ENCODE measurements at regions not wholly inside any gene's neighbourhood (a gene's known extent, or its start where the extent isn't known, plus 50 kb on each side); places are given as distances from the start of the nearest gene placed in this dataset.

GRCh38 chr3:160171813-160172212 is 53.4 kb upstream of the C3orf80 start:
- H4K5ac ChIP-seq (ENCODE audit: insufficient read length, low read depth, low read length), result no peak overlapping the region
- H2AK5ac ChIP-seq (ENCODE audit: insufficient read length, low read length), result no peak overlapping the region
- H3K4me1 ChIP-seq (ENCODE audit: insufficient read depth, low read length), result no peaks in the 10 kb centered on the region
- no peak overlapping the region for H3T11ph ChIP-seq (ENCODE audit: low read length)
- H3K23me2 ChIP-seq (ENCODE audit: insufficient read length, low read depth, low read length, poor library complexity, severe bottlenecking), result no peaks in the 10 kb centered on the region
- no peaks in the 10 kb centered on the region for H3K79me2 ChIP-seq (ENCODE audit: insufficient read depth, low read length)
- Mint-ChIP-seq H3K4me1 (peaks cover 7 to 8% of the 10 kb centered on the region in 2 experiments), H3K36me3 (ENCODE audit: insufficient read depth in 1 of 3, low read depth in 3 of 3) (no peaks in the 10 kb centered on the region), H3K4me3 (no peak overlapping the region), H3K27ac (no peak overlapping the region), H3K27me3 (ENCODE audit: low read depth) (no peaks in the 10 kb centered on the region), H3K9me3 (no peaks in the 10 kb centered on the region)
- no peak overlapping the region for H2BK20ac ChIP-seq (ENCODE audit: low read depth, low read length, poor library complexity, severe bottlenecking)
- no peaks in the 10 kb centered on the region for H3K79me1 ChIP-seq (ENCODE audit: insufficient read depth, low read depth, low read length, poor library complexity, severe bottlenecking)
- no peak for DNase-seq
- H3K27ac ChIP-seq (ENCODE audit: insufficient read length, low read depth, low read length), result no peak overlapping the region
- H2BK15ac ChIP-seq (ENCODE audit: low read depth, low read length), result no peak overlapping the region
- no peak overlapping the region for H3K4ac ChIP-seq (ENCODE audit: low read depth, low read length)
- H3K18ac ChIP-seq (ENCODE audit: insufficient read length, low read depth, low read length), result no peak overlapping the region
- no peak overlapping the region for H3K56ac ChIP-seq (ENCODE audit: insufficient read length, low read depth, low read length)
- WGBS (ENCODE audit: extremely low coverage, insufficient read length, low lambda C conversion rate), result no CpG with 5 or more reads among the region's 3 CpGs
- no peak overlapping the region for H3K9ac ChIP-seq (ENCODE audit: extremely low read depth, insufficient read length, low read length)
- H4K20me1 ChIP-seq (ENCODE audit: control insufficient read depth, insufficient read depth, insufficient read length), result no peaks in the 10 kb centered on the region
- no peak overlapping the region for H3K14ac ChIP-seq (ENCODE audit: insufficient read depth, low read length)
- H2AFZ ChIP-seq (ENCODE audit: low read length), result no peak overlapping the region
- no peak overlapping the region for H4K91ac ChIP-seq (ENCODE audit: insufficient read length, low read depth, low read length)
- H2BK5ac ChIP-seq (ENCODE audit: insufficient read length, low read length), result no peak overlapping the region
- H2BK120ac ChIP-seq (ENCODE audit: low read depth, low read length, poor library complexity, severe bottlenecking), result no peak overlapping the region
- H2BK12ac ChIP-seq (ENCODE audit: insufficient read length, low read depth, low read length), result no peak overlapping the region
- H4K8ac ChIP-seq (replicated peaks; ENCODE audit: insufficient read length, low read depth, low read length), result no peak overlapping the region
- no peak for TF ChIP-seq CTCF (conservative IDR thresholded peaks at IDR 0.05)
- H3K23ac ChIP-seq (ENCODE audit: insufficient read length, low read depth, low read length), result no peak overlapping the region
- no peaks in the 10 kb centered on the region for H3K27me3 ChIP-seq (ENCODE audit: insufficient read depth, low read length)
- H3K9me3 ChIP-seq (ENCODE audit: control insufficient read depth, low read depth, low read length), result no peaks in the 10 kb centered on the region
- H3K4me2 ChIP-seq (ENCODE audit: insufficient read depth, insufficient read length, low read length), result no peak overlapping the region
